IMR-90 (cell line): ENCODE measurements at regions not wholly inside any gene's neighbourhood (a gene's known extent, or its start where the extent isn't known, plus 50 kb on each side); places are given as distances from the start of the nearest gene placed in this dataset.

Experiments
- ATAC-seq: fragments of 200-7000 bp; cut with Tn5 transposase; 2 replicates; pipeline ENCODE4 v1.9.1; 2020; ENCODE audit warnings: low read depth, mild to moderate bottlenecking, moderate library complexity
- BruUV-seq: library from RNA; stranded (reverse); fragments of 400-500 nt; replicated peaks from 2 replicates; lab custom pipeline; 2021; lab: Mats Ljungman, UMichigan
- CTCF ChIA-PET: fragments of 300-600 bp; formaldehyde crosslinking; extraction: SDS; loops from one replicate; lab custom pipeline; 2021; ENCODE audit warnings: antibody characterized with exemption; lab: Yijun Ruan, JAX
- POLR2A ChIA-PET: fragments of 300-600 bp; sonication (Branson Sonifier 250); formaldehyde crosslinking; loops from one replicate; lab custom pipeline; 2022; ENCODE audit warnings: antibody characterized with exemption; ENCODE audit not compliant: unreplicated experiment; lab: Charles Lee
- DNase-seq: peaks from one replicate; pipeline ENCODE4 v3.0.0; 2013
- H2AFZ ChIP-seq: replicated peaks from 2 replicates; pipeline ENCODE3; 2013; ENCODE audit warnings: low read length, mild to moderate bottlenecking; ENCODE audit not compliant: poor library complexity
- H2AK5ac ChIP-seq: 2 replicates; pipeline ENCODE4 v1.6.1; 2013; ENCODE audit warnings: low read depth, low read length, inconsistent platforms
- H2AK9ac ChIP-seq: replicated peaks from 2 replicates; pipeline ENCODE3; 2013; ENCODE audit warnings: mild to moderate bottlenecking, low read depth, low read length, moderate library complexity; ENCODE audit not compliant: poor library complexity
- H2BK120ac ChIP-seq: 2 replicates; pipeline ENCODE4 v1.6.1; 2013; ENCODE audit warnings: low read depth, low read length, inconsistent platforms
- H2BK15ac ChIP-seq: 3 replicates; pipeline ENCODE4 v1.6.1; 2013; ENCODE audit warnings: low read depth, low read length, inconsistent platforms
- H2BK20ac ChIP-seq: 2 replicates; pipeline ENCODE4 v1.6.1; 2013; ENCODE audit warnings: low read depth, mild to moderate bottlenecking, inconsistent platforms, low read length, moderate library complexity
- H2BK5ac ChIP-seq: 2 replicates; pipeline ENCODE4 v1.6.1; 2013; ENCODE audit warnings: mild to moderate bottlenecking, low read depth, low read length, inconsistent platforms; ENCODE audit not compliant: poor library complexity, severe bottlenecking
- H3K14ac ChIP-seq: replicated peaks from 2 replicates; pipeline ENCODE4 v1.6.1; 2013; ENCODE audit warnings: low read depth, low read length, inconsistent platforms
- H3K18ac ChIP-seq: 2 replicates; pipeline ENCODE4 v1.6.1; 2013; ENCODE audit warnings: low read depth, low read length, control low read depth
- H3K23ac ChIP-seq: 2 replicates; pipeline ENCODE4 v1.6.1; 2013; ENCODE audit warnings: low read depth, low read length, inconsistent platforms
- H3K27ac ChIP-seq: 2 replicates; pipeline ENCODE4 v1.5.1; 2013; ENCODE audit warnings: mild to moderate bottlenecking, control low read depth, low read length; ENCODE audit not compliant: insufficient read depth
- H3K27me3 ChIP-seq: 2 replicates; pipeline ENCODE4 v1.6.1; 2013; ENCODE audit warnings: low read length; ENCODE audit not compliant: control insufficient read depth, insufficient read depth
- H3K36me3 ChIP-seq: 2 replicates; pipeline ENCODE4 v1.6.1; 2013; ENCODE audit warnings: low read length, mixed read lengths; ENCODE audit not compliant: control insufficient read depth, insufficient read depth
- H3K4ac ChIP-seq: 2 replicates; pipeline ENCODE4 v1.6.1; 2013; ENCODE audit warnings: low read depth, low read length, inconsistent platforms
- H3K4me1 ChIP-seq: 2 replicates; pipeline ENCODE4 v1.6.1; 2013; ENCODE audit warnings: low read length, mixed read lengths; ENCODE audit not compliant: control insufficient read depth, insufficient read depth
- H3K4me2 ChIP-seq: 2 replicates; pipeline ENCODE4 v1.6.1; 2013; ENCODE audit warnings: low read depth, mild to moderate bottlenecking, control low read depth, low read length, moderate library complexity
- H3K4me3 ChIP-seq: 2 replicates; pipeline ENCODE4 v1.5.1; 2013; ENCODE audit warnings: low read depth, mild to moderate bottlenecking, control low read depth, low read length, moderate library complexity; ENCODE audit not compliant: insufficient read depth
- H3K56ac ChIP-seq: 2 replicates; pipeline ENCODE4 v1.6.1; 2013; ENCODE audit warnings: low read length, inconsistent platforms; ENCODE audit not compliant: insufficient read depth; ENCODE audit errors: extremely low read depth
- H3K79me1 ChIP-seq, 2 experiments: 2 replicates each; pipeline ENCODE4 v1.6.1; 2013; ENCODE audit warnings: low read length in 2 of 2, inconsistent platforms in 1 of 2, low read depth in 1 of 2
- H3K9ac ChIP-seq: 2 replicates; pipeline ENCODE4 v1.6.1; 2013; ENCODE audit warnings: low read depth, low read length, control low read depth
- H3K9me1 ChIP-seq: 2 replicates; pipeline ENCODE4 v1.6.1; 2013; ENCODE audit warnings: low read length, inconsistent platforms; ENCODE audit not compliant: insufficient read depth
- H3K9me3 ChIP-seq: 2 replicates; pipeline ENCODE4 v1.6.1; 2013; ENCODE audit warnings: low read length; ENCODE audit not compliant: control insufficient read depth, insufficient read depth
- H4K20me1 ChIP-seq: 2 replicates; pipeline ENCODE4 v1.6.1; 2013; ENCODE audit warnings: low read length, inconsistent platforms; ENCODE audit not compliant: insufficient read depth
- H4K5ac ChIP-seq: 2 replicates; pipeline ENCODE4 v1.6.1; 2013; ENCODE audit warnings: mild to moderate bottlenecking, low read depth, low read length, control low read depth
- H4K8ac ChIP-seq, 2 experiments: 2 replicates each; pipeline ENCODE4 v1.6.1; 2013; ENCODE audit warnings: low read depth in 2 of 2, low read length in 2 of 2, control low read depth in 1 of 2, inconsistent platforms in 1 of 2
- H4K91ac ChIP-seq: 2 replicates; pipeline ENCODE4 v1.6.1; 2013; ENCODE audit warnings: low read depth, low read length, inconsistent platforms; ENCODE audit not compliant: insufficient read depth
- BHLHE40 ChIP-seq: fragments of 150-350 bp; IDR thresholded peaks from 2 replicates; pipeline ENCODE4 v1.6.1; 2016; ENCODE audit warnings: mild to moderate bottlenecking, low read depth, low read length
- CEBPB ChIP-seq: IDR thresholded peaks from 2 replicates; pipeline ENCODE4 v1.6.1; 2012; ENCODE audit warnings: low read depth, low read length, improper control_type of control experiment
- CHD1 ChIP-seq: IDR thresholded peaks from 2 replicates; pipeline ENCODE4 v1.6.1; 2012; ENCODE audit warnings: low read depth, low read length, improper control_type of control experiment
- CTCF ChIP-seq: conservative IDR thresholded peaks from 2 replicates; pipeline ENCODE4 v1.5.1; 2012; ENCODE audit warnings: mild to moderate bottlenecking, low read depth, low read length, improper control_type of control experiment
- ELK1 ChIP-seq: fragments of 150-350 bp; IDR thresholded peaks from 2 replicates; pipeline ENCODE4 v1.6.1; 2016; ENCODE audit warnings: low read depth, mild to moderate bottlenecking, low read length, moderate library complexity, borderline replicate concordance
- FOS ChIP-seq: fragments of 150-350 bp; IDR thresholded peaks from 2 replicates; pipeline ENCODE4 v1.6.1; 2016; ENCODE audit warnings: low read depth, low read length
- MAFK ChIP-seq: IDR thresholded peaks from 2 replicates; pipeline ENCODE4 v1.6.1; 2012; ENCODE audit warnings: low read depth, low read length, improper control_type of control experiment
- MAZ ChIP-seq: IDR thresholded peaks from 2 replicates; pipeline ENCODE4 v1.6.1; 2012; ENCODE audit warnings: low read depth, mild to moderate bottlenecking, low read length, improper control_type of control experiment, moderate library complexity, borderline replicate concordance
- MXI1 ChIP-seq: IDR thresholded peaks from 2 replicates; pipeline ENCODE4 v1.6.1; 2012; ENCODE audit warnings: low read depth, mild to moderate bottlenecking, low read length, moderate library complexity, borderline replicate concordance
- NFE2L2 ChIP-seq: fragments of 150-350 bp; IDR thresholded peaks from 2 replicates; pipeline ENCODE4 v1.6.1; 2016; ENCODE audit warnings: low read depth, mild to moderate bottlenecking, low read length
- POLR2A ChIP-seq: IDR thresholded peaks from 2 replicates; pipeline ENCODE4 v1.6.1; 2012; ENCODE audit warnings: mild to moderate bottlenecking, low read depth, low read length
- RAD21 ChIP-seq: IDR thresholded peaks from 2 replicates; pipeline ENCODE4 v1.6.1; 2012; ENCODE audit warnings: low read length, improper control_type of control experiment
- RCOR1 ChIP-seq: IDR thresholded peaks from 2 replicates; pipeline ENCODE4 v1.6.1; 2012; ENCODE audit warnings: mild to moderate bottlenecking, low read length, improper control_type of control experiment; ENCODE audit not compliant: insufficient replicate concordance
- RFX5 ChIP-seq: IDR thresholded peaks from 2 replicates; pipeline ENCODE4 v1.8.0; 2012; ENCODE audit warnings: low read depth, mild to moderate bottlenecking, low read length, moderate library complexity
- SMC3 ChIP-seq: fragments of 150-350 bp; IDR thresholded peaks from 2 replicates; pipeline ENCODE4 v1.6.1; 2016; ENCODE audit warnings: low read depth, mild to moderate bottlenecking, antibody characterized with exemption, low read length, moderate library complexity
- USF2 ChIP-seq: fragments of 150-350 bp; IDR thresholded peaks from 2 replicates; pipeline ENCODE4 v1.6.1; 2017; ENCODE audit warnings: mild to moderate bottlenecking, antibody characterized with exemption, low read length, low read depth
- WGBS, 2 experiments: methylation state at CpG; one replicate each; pipeline versions ENCODE4 v1.1.5 to v1.1.7; 2013; ENCODE audit warnings: missing lambda C conversion rate in 2 of 2; ENCODE audit not compliant: insufficient read length in 1 of 2; ENCODE audit errors: extremely low coverage in 2 of 2; 5-methylcytosine and 5-hydroxymethylcytosine counted together
- dilution Hi-C: fragments of 300-500 bp; cut with HindIII; formaldehyde crosslinking; loops from one replicate; pipeline ENCODE4 v1.14.3; 2018; ENCODE audit warnings: low sequenced_read_pairs; ENCODE audit not compliant: unreplicated experiment
- in situ Hi-C: fragments of 300-500 bp; cut with MboI; formaldehyde crosslinking; loops from 3 replicates; pipeline ENCODE4 v1.14.3; 2019; ENCODE audit warnings: low sequenced_read_pairs, inconsistent platforms, mixed read lengths
- intact Hi-C: fragments of 100-400 bp; cut with micrococcal nuclease; formaldehyde crosslinking; loops from 2 replicates; pipeline ENCODE4 v1.10.0; 2022

GRCh38 chr3:82261013-82261412 is 499.6 kb upstream of the GBE1 start:
- Histone ChIP-seq H2AFZ (no peak overlapping the region), H3K4me3 (no peak overlapping the region), H3K4me1 (no peaks in the 10 kb centered on the region), H3K23ac (no peak overlapping the region), H2AK9ac (no peak overlapping the region), H3K27ac (no peak overlapping the region), H3K4me2 (no peak overlapping the region), H3K79me1 (no peaks in the 10 kb centered on the region), H2BK5ac (no peak overlapping the region), H3K56ac (no peak overlapping the region), H3K4ac (no peak overlapping the region), H3K18ac (no peak overlapping the region), H3K36me3 (no peaks in the 10 kb centered on the region), H2AK5ac (no peak overlapping the region), H3K9me1 (no peaks in the 10 kb centered on the region), H4K8ac (no peak overlapping the region), H4K20me1 (no peaks in the 10 kb centered on the region), H3K14ac (no peak overlapping the region), H2BK120ac (no peak overlapping the region), H3K9me3 (no peaks in the 10 kb centered on the region), H2BK15ac (no peak overlapping the region), H2BK20ac (no peak overlapping the region), H3K27me3 (no peaks in the 10 kb centered on the region), H4K5ac (no peak overlapping the region), H4K91ac (no peak overlapping the region), H3K9ac (no peak overlapping the region)
- dilution Hi-C loops (no loop called here), intact Hi-C loops (no loop called here), in situ Hi-C loops (no loop called here)
- ChIA-PET POLR2A (no interaction called here), CTCF (no interaction called here)
- BruUV-seq = no TSS peak
- TF ChIP-seq USF2 (no peak), CHD1 (no peak), ELK1 (no peak), MAZ (no peak), CEBPB (no peak), MAFK (no peak), POLR2A (no peak), FOS (no peak), RAD21 (no peak), NFE2L2 (no peak), BHLHE40 (no peak), RCOR1 (no peak), MXI1 (no peak), RFX5 (no peak), CTCF (no peak), SMC3 (no peak)
- ATAC-seq (no peak), DNase-seq (no peak)
- WGBS, 2 experiments = no CpG with 5 or more reads among the region's 1 CpG
